DMS53 (cell line): ENCODE measurements at regions not wholly inside any gene's neighbourhood (a gene's known extent, or its start where the extent isn't known, plus 50 kb on each side); places are given as distances from the start of the nearest gene placed in this dataset.

Source experiments
- DNase-seq: peaks from one replicate; lab custom pipeline; 2025; lab: John Stamatoyannopoulos, UW

GRCh38 chr1:36542962-36543515 is 60.3 kb upstream of the CSF3R start:
- peak; percentile 45 for DNase-seq

- DNase-seq = peak; percentile 29
These were observed 59.6 kb upstream of the CSF3R start for GRCh38 chr1:36542024-36542961.

- DNase-seq = no peak
These were observed 57.3 kb upstream of the CSF3R start for GRCh38 chr1:36540056-36540455.

- no peak for DNase-seq
These were observed 56.8 kb upstream of the CSF3R start for GRCh38 chr1:36539526-36539925.

- DNase-seq = no peak
These were observed 55.3 kb upstream of the CSF3R start for GRCh38 chr1:36537991-36538390.

- no peak for DNase-seq
These were observed 54.6 kb upstream of the CSF3R start for GRCh38 chr1:36537190-36537768.

GRCh38 chr1:36536727-36537126 is 54.0 kb upstream of the CSF3R start:
- no peak for DNase-seq

- DNase-seq = peak; percentile 50
These were observed 52.1 kb upstream of the CSF3R start for GRCh38 chr1:36534711-36535412.

GRCh38 chr1:36533897-36534296 is 51.2 kb upstream of the CSF3R start:
- DNase-seq = no peak

- DNase-seq = no peak
These were observed 50.2 kb upstream of the CSF3R start for GRCh38 chr1:36532810-36533401.
